HG02852 (cell line): ENCODE measurements at regions not wholly inside any gene's neighbourhood (a gene's known extent, or its start where the extent isn't known, plus 50 kb on each side); places are given as distances from the start of the nearest gene placed in this dataset.
"Not testable (repeated sequence)": the region's sequence is repeated elsewhere in the genome, so short reads cannot be mapped to it uniquely, and the experiment has no call there.

ENCODE experiments used
- ATAC-seq: cut with Tn5 transposase; IDR thresholded peaks from one replicate; pipeline ENCODE4 v1.9.1; 2021; ENCODE audit warnings: mild to moderate bottlenecking, moderate library complexity; ENCODE audit not compliant: unreplicated experiment

DNA sequence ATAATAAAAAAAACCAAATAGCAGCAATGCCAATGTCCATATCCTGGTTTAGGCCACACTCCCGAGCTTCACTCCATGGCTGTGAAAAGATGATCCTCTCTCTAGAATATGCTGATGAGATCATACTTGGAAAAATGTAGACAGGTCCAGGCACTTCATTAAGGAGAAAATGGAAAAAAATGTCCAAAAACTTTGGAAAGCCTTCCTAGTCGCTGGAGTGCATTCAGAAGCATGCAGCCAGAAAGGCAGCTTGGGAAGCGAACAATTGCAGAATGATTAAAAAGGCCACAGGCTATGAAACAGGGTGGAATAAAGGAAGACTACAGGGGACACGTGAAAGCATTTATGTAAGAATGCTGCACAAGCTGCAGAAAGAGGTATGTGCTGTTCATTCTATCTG lies 165.6 kb upstream of the HCCS start:
- ATAC-seq, result no peak

DNA sequence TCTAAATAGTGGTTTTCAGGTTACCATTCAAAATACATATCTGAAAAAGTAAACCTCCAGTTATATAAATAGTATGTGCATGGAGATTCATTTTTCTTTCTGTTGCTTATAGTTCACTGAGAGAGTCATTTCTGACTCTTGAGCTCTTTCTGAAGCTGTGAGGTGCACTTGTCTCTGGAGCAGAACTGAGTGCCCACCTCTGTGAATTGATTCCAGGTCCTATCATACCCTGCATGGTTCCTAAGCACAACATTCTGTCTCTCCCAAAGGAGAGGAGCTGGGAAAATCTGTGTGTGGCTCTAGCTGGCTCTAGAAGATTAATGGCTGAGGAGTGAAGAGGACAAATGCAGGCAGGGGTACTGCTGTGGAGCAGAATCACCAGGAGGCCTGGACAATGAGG lies 161.6 kb upstream of the HCCS start:
- no peak for ATAC-seq

DNA sequence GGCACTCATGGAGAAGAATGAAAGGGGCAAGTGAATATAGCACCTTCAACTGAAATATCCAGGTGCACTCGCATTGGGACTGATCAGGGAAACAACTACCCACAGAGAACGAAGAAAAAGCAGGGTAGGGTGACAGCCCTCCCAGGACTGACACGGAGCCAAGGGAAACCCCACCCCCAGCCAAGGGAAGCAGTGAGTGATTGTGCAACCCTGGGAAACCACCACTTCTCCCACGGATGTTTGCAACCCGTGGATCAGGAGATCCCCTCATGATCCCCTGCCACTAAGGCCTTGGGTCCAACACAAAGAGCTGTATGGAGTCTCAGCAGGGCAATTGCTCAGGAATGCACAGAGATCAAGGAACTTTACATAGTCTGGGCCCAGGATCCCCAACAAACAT lies 158.5 kb upstream of the HCCS start:
- no peak for ATAC-seq

DNA sequence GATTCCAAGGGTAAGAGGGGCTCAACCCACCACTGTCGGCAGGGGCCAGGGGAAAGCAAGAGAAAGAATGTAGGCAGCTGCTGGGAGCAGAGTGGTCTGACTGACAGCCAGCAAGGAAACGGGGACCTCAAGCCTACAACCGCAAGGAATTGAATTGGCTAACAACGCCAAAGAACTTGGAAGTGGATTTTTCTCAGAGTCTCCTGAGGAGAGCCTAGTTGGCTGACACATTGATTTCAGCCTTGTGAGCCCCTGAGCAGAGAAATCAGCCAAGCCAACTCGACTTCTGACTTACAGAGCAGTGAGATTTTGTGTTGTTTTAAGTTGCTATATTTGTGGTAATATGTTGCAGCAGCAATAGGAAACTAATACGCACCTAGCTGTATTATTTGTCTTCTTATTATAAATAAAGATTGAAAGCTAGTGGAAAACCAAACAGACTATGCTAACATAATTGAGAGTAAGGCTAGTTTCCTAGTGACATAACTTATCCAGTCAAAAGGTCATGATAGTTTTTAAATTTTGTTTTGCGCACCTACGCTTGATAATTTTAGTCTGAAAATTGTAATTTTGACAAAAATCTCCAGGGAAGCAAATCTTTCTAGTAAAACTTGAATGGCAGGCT lies 145.8 kb upstream of the HCCS start:
- ATAC-seq, result no peak

DNA sequence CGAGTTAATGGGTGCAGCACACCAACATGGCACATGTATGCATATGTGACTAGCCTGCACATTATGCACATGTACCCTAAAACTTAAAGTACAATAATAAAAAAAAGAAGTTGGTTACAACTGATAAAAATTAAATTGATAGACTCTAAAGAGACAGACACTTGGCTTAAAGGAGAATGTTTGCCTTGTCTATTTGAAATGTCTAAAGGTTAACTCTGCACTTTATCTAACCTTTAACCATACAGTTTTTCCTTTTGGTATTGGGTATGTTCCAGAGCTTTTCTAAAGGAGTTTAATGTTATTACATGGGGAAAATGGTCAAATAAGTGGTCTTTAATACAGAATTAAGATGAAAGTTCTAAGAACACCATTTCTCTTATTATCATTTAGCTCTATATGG lies 145.1 kb upstream of the HCCS start:
- no peak for ATAC-seq

DNA sequence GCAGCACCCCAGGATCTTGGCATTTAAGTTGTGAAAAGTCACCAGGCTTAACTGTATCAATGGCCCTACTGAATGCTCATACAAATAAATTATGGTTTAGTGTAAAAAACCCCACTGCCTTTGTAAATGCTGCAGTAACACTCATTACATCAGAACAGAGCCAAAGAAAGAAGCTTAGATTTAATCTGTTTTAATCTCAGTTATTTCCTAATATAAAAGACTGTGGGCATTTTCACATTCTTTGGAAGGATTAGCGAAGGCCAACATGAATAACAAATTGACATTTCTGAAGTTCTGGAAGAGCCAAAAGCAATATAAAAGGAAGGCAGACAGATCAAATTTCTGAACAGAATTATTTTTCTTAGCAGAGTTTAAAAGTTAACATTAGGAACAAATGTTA lies 140.0 kb upstream of the HCCS start:
- ATAC-seq, result no peak

DNA sequence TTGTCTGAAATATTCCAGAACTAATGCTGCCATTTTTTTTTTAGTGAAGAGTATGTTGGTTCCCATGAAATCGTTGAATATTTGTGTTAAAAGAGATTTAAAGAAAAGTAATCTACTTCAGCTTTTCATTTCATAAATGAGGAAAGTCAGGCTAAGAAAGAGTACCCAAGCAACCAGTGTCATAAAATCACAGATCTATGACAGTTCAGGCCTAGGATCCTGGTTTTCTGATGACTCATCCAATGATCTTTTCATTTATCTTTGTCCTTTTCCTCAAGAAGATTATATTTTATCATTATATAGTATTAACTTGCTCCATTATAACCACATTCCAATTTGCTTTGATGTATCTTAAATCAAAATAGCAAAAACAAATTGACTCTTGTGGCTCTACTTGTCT lies 139.4 kb upstream of the HCCS start:
- ATAC-seq, result no peak

DNA sequence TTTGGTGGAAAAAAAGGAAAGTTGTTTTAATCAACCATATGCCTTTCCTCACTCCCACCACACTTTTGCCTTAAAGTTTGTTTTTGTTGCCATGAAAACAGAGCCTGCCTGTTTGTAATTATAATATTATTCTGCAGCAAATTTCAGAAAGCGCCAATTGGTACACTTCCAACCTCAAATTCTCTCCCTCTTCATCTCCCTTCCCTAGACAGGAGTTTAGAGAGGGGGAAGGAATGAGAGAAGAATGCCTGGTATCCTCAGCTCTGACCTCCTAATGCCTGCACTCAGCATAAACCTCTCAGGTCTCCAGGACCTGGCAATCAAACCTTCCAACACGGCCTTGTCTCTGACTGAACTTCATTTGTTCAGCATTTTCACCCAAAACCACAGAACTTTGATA lies 138.4 kb upstream of the HCCS start:
- no peak for ATAC-seq

DNA sequence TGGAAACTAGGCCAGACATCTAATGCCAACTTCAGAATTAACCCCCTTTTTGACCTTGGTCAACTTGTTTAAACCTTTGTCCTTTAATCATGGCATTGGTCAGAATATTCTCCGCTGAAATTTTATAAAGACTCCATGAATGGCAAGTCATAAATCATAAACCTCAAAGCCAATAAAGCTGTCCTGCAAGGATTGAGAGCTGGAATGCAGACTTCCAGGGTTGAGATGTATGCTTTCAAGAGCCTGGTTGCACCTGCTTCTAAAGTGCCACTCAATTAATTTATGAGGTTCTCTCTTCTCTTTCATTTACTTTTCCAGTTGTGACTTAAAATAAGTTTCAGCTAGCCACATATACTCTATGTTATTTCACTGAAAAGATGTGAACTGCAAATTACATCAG lies 136.2 kb upstream of the HCCS start:
- ATAC-seq, result no peak

DNA sequence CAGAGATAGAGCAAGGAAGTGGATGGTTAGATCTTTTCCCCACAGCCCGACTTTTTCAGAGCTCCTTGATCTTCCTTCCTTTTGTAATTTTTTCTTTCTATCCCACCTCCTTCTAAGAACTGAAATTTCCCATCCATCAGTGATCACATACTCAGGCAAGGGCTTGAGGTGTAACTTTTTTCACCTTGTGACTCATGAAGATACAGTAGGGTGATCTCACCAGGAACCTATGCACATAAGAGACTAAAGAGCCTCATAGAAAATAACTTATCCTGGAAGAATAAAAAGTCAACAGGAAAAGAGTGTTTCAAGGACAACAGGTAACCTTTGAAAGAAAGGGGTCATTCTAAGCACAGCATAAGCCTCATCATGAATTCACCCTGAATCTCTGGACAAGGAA lies 131.2 kb upstream of the HCCS start:
- no peak for ATAC-seq

DNA sequence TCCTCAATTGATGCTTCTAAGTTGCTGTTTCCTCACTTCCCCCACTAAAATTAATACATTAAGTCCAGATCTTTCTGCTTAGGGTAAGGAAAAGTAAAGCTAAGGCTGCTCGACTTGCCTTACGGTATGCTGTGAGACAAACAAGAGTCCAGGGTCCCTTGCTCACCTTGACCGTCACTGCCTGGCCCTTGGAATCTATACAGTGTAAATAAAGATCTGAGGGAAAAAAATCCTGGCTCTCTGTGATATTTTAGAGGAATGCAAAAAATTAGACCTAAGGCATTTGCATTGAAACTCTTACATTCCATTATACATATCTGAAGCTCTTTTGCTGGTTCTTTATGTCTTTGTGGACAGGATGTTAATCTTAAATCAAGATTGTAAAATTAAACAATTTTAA lies 129.6 kb upstream of the HCCS start:
- no peak for ATAC-seq

DNA sequence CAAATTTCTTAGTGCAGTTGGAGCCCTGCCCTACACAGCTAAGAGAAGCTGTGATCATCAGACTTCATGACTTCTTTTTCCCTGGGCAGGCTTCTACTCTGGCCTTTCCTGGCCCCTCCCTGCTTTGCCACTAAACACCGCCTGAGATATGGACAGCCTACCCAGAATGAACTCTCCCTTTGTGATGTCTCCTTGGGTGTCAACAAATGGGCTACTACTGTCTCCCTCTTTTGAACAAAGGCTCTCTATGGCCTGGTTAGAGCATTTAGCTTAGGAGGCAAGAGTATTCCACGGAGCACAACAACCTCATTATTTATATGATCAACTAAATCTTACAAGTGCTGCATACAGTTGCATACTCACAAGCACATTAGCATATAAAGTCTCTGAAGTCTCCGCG lies 127.6 kb upstream of the HCCS start:
- no peak for ATAC-seq

DNA sequence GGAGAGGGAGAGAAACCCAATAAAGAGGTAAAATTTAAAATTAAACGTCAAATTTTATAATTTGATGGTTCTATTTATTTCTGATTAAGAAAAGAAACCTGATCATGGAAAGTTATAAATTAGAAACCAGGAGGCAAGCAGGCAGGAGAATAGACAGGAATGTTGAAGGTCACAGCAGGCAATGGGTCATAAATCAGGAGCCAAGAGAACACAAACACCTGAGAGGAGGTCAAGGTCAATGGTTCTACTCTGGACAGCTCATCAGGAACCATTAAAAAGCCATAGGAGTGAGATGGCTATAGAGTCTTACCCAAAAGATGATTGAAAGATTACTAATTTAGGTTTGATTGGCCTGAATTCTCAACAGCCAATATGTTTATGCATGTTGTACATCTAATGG lies 126.9 kb upstream of the HCCS start:
- no peak for ATAC-seq

DNA sequence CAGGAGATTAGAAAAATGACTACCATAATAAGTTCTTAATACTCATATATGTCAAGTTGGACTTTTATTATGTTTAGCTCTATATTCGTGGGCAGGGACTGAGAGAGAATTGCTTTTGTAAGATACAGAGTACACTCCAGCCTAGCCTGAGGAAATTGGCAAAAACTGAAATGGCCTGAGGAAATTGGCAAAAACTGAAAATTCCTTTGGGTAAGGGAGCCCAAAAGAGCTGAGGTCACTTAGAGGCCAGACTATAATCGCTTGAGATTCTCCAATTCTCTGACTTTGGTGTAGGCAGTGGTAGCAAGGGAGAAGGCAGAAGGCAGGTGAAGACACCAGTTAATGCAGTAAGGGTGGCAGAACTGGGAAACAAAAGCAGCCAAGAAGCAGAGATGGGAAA lies 124.5 kb upstream of the HCCS start:
- no peak for ATAC-seq

DNA sequence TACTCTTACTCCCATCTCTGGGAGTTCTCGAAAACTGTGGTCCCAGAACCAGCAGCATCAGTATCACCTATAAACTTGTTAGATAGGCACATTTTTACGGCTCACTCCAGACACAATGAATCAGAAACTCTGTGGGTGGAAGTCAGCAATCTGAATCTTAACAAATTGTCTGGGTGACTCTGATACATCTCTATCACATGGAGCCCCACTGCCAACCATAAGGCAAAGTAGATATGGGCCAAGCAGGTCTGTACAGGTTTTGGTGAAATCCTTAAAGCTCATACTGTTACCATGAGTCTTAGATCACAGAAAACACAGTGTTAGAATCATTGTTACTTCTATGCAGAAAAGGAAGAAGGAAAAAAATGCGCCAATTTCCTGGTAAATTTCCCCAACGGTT lies 122.5 kb upstream of the HCCS start:
- no peak for ATAC-seq

DNA sequence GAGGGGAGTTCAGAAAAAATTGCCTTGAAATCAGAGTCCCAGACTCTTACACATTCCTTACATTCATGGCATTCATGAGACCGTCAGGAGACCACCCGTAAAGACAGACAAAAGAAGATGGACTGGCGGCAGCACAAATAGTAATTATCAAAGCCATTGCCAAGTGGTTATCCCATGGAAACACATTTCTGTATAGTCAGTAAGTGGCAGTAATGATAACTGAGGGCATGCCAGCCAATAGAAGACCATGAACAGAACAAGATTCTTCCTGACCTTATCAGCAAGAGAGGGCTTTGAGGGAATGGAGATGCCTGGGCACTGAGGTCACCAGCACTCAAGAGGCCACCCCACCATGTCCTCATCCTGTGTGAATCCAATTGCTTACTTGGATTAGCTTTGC lies 121.7 kb upstream of the HCCS start:
- ATAC-seq, result no peak

DNA sequence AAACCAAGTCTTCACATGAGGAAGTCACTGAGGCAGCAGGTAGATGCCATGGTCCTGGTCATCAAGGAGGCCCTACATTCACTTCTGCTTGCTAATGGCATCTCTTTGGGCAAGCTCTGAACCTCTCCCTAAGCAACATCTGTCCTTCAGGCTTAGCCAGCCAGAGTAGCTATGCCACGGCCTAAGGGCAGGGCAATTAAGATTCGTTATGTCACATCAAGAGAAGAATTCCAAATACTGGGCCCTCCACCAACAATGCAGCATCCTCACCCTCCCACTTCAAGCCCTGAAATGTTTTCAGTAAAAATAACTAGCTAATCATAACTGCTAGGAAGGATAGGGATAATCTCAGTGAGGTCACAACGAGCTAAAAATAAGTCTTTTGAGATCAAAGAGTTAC lies 120.7 kb upstream of the HCCS start:
- ATAC-seq, result no peak

DNA sequence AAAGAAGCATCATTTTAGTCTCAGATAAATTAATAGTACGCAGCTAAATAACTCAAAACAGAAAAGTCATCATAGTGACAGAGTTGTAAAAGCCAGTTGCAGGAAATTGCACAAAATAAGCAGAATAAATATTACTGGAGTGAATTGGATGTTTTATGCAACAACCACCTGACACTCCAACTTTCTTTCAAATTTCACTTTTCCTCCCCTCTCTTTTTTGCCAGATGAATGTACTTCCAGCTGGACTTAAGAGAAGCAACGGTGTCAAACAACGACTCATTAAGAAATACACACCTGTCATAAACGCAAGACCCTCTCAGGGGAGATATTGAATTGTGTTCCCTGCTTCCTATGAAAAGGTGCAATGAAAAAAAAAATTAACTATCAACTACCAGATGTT lies 120.2 kb upstream of the HCCS start:
- ATAC-seq, result no peak

DNA sequence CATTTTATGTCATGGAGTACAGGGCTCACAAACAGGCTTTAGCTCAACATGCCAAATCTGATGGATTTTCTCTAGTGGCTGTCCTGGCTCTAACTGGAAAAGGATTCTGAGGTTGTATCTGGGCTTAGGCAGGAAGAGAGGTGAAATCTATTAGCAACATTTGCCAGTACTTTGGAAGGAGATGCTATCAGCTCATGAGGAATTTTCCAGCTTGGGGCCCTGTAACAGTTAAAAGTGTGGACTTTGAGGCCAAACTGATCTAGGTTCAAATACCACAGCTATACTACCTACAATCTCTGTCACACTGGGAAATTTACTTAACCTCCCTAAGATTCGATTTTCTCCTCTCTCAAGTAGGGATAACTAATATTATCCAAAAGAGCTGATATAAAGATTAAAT lies 119.0 kb upstream of the HCCS start:
- ATAC-seq, result no peak

DNA sequence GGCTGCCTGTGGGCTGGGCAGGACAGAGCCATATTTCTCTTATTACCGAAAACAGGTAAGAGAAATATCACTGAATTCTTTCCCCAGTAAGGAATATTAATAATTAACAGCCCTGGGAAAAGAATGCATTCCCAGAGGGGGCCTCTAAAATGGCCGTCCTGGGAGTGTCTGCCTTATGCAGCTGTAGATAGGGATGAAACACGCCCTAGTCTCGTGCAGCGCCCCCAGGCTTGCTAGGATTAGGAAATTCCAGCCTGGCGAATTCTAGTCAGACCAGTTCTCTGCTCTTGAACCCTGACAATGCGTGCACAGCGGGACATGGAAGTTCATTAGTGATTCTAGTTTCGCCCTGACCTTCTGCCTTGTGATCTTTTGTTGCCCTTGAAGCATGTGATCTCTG lies 104.1 kb upstream of the HCCS start:
- not testable (repeated sequence) for ATAC-seq

DNA sequence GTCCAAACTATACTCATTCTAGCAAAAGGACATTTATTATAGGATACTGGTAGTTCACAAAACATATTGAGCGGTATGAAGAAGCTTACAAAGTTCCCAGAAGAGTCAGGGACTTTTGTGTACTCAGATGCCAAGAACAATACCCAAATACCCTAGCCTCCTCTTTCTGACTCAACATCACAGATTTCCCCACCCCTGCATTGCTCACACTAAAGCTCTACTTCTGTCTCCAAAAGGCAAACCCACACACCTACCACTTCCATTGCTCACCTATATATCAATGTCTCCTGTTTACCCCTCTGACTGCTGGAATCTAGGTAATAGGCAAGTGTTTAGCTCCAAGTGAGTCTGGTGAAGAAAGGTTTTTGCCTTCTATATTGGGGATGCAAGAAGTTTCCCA lies 100.7 kb upstream of the HCCS start:
- ATAC-seq, result no peak

DNA sequence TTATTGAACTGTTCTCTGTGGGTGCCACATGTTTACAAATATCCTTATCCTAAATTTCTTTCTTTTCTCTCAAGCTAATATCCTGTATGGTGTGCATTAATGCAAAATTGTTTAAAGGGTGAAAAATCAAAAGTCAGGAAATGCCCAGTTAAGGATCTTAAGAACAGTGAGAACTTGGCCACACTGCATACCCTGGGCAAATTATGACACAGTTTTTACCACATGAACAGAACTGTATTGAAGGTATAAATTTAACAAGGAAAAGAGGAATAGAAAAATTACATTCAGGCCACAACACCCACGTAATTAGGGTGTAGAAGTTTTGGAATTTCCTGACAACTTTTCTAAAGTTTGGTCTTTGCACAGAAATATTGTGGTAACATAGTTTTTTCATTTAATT lies 94.4 kb upstream of the HCCS start:
- ATAC-seq, result no peak

DNA sequence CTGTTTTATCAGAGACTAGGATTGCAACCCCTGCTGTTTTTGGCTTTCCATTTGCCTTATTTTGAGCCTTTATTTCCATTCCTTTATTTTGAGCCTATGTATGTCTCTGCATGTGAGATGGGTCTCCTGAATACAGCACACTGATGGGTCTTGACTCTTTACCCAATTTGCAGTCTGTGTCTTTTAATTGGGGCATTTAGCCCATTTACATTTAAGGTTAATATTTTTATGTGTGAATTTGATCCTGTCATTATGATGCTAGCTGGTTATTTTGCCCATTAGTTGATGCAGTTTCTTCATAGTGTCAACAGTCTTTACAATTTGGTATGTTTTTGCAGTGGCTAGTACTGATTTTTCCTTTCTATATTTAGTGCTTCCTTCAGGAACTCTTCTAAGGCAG lies 88.5 kb upstream of the HCCS start:
- not testable (repeated sequence) for ATAC-seq

DNA sequence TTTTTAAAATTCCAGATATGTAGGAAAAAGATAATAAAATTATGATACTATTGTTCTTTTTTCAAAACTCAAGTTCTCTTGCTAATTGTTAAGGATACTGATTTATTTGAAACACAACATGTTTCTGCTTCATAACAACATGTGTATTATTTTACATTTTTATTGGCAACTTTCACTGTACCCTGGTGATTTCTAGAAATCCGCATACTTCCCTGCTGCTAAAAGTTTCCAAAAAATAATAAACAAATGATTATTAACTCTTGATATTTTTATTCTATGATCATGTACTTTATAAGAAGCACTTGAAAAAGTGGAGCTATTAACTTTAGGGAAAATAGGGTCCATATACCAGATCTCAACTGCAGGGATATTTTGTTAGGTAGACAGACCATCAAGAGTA lies 71.2 kb upstream of the HCCS start:
- no peak for ATAC-seq
